Endothelial cell of umbilical vein (primary cell): ENCODE measurements at regions not wholly inside any gene's neighbourhood (a gene's known extent, or its start where the extent isn't known, plus 50 kb on each side); places are given as distances from the start of the nearest gene placed in this dataset.

Source experiments
- CTCF ChIP-seq, 2 donors: IDR thresholded peaks; 1 replicate in 1 of 2; 2 replicates in 1 of 2; pipeline ENCODE4 v1.5.1; 2011; ENCODE audit warnings: low read length in 2 of 2, mild to moderate bottlenecking in 2 of 2, moderate library complexity in 2 of 2, control low read depth in 1 of 2, inconsistent platforms in 1 of 2, low read depth in 1 of 2; ENCODE audit not compliant: insufficient read depth in 1 of 2; ENCODE audit errors: extremely low read depth in 1 of 2
- EZH2 ChIP-seq: IDR thresholded peaks from 2 replicates; pipeline ENCODE4 v1.6.1; 2012; ENCODE audit warnings: borderline replicate concordance, low read depth, mild to moderate bottlenecking, moderate library complexity, low read length, inconsistent platforms; ENCODE audit not compliant: severe bottlenecking
- MAX ChIP-seq: IDR thresholded peaks from 2 replicates; pipeline ENCODE4 v1.6.1; 2011; ENCODE audit not compliant: insufficient read depth, insufficient read length
- POLR2A ChIP-seq: IDR thresholded peaks from 2 replicates; pipeline ENCODE4 v1.6.1; 2012; ENCODE audit warnings: low read depth, mild to moderate bottlenecking, control low read depth, low read length
- POLR2AphosphoS5 ChIP-seq: IDR thresholded peaks from 2 replicates; pipeline ENCODE4 v1.6.1; 2012; ENCODE audit warnings: low read depth, mild to moderate bottlenecking, control low read depth, low read length, moderate library complexity; ENCODE audit not compliant: insufficient read depth

- no peak for TF ChIP-seq POLR2A
- no peak for TF ChIP-seq CTCF (IDR thresholded peaks at IDR 0.05; ENCODE audit: extremely low read depth in 1 of 2, insufficient read depth in 1 of 2, low read depth in 1 of 2, low read length in 2 of 2)
- TF ChIP-seq POLR2AphosphoS5: no peak
- no peak for TF ChIP-seq EZH2
- TF ChIP-seq MAX: no peak
These were observed 104.8 kb upstream of the FN1 start for GRCh38 chr2:215540658-215541057.
